Mesenchymal stem cell (in vitro differentiated cells and primary cell): ENCODE measurements at regions not wholly inside any gene's neighbourhood (a gene's known extent, or its start where the extent isn't known, plus 50 kb on each side); places are given as distances from the start of the nearest gene placed in this dataset.

Experiments
- DNase-seq: peaks from one replicate; pipeline ENCODE4 v3.0.0-alpha.2; 2013
- H2AFZ ChIP-seq: one replicate; pipeline ENCODE4 v1.6.1; 2013; ENCODE audit warnings: low read depth, mild to moderate bottlenecking, control low read depth, inconsistent platforms, low read length, moderate library complexity
- H2AK5ac ChIP-seq: 2 replicates; pipeline ENCODE4 v1.6.1; 2013; ENCODE audit warnings: low read length, moderate library complexity, mild to moderate bottlenecking, inconsistent platforms; ENCODE audit not compliant: severe bottlenecking
- H2BK120ac ChIP-seq: one replicate; pipeline ENCODE4 v1.6.1; 2013; ENCODE audit warnings: low read depth, mild to moderate bottlenecking, inconsistent platforms, low read length, moderate library complexity
- H2BK12ac ChIP-seq, 2 experiments: one replicate each; pipeline ENCODE4 v1.6.1; 2013; ENCODE audit warnings: inconsistent platforms in 2 of 2, low read length in 2 of 2, mild to moderate bottlenecking in 2 of 2, moderate library complexity in 2 of 2, control low read depth in 1 of 2
- H2BK15ac ChIP-seq: one replicate; pipeline ENCODE4 v1.6.1; 2013; ENCODE audit warnings: mild to moderate bottlenecking, low read depth, inconsistent platforms; ENCODE audit not compliant: poor library complexity, severe bottlenecking
- H2BK5ac ChIP-seq: 2 replicates; pipeline ENCODE4 v1.6.1; 2013; ENCODE audit warnings: low read depth, mild to moderate bottlenecking, low read length, control low read depth, inconsistent platforms; ENCODE audit not compliant: poor library complexity, severe bottlenecking
- H3K14ac ChIP-seq, 2 experiments: one replicate each; pipeline ENCODE4 v1.6.1; 2013; ENCODE audit warnings: inconsistent platforms in 2 of 2, low read length in 2 of 2, control low read depth in 1 of 2, mild to moderate bottlenecking in 1 of 2, moderate library complexity in 1 of 2
- H3K18ac ChIP-seq, 2 experiments: one replicate each; pipeline ENCODE4 v1.6.1; 2013; ENCODE audit warnings: inconsistent platforms in 2 of 2, low read length in 2 of 2, control low read depth in 1 of 2, low read depth in 1 of 2, mild to moderate bottlenecking in 1 of 2
- H3K23ac ChIP-seq, 2 experiments: one replicate each; pipeline ENCODE4 v1.6.1; 2013; ENCODE audit warnings: inconsistent platforms in 2 of 2, low read length in 2 of 2, mild to moderate bottlenecking in 2 of 2, moderate library complexity in 2 of 2, control low read depth in 1 of 2
- H3K27ac ChIP-seq: 2 replicates; pipeline ENCODE4 v1.5.1; 2013; ENCODE audit warnings: mild to moderate bottlenecking, moderate library complexity, low read length, control low read depth, inconsistent platforms; ENCODE audit not compliant: poor library complexity, severe bottlenecking
- H3K27me3 ChIP-seq, 2 experiments: 2 replicates each; pipeline versions ENCODE4 v1.6.1 to v1.7.0; 2013; ENCODE audit warnings: low read length in 2 of 2, mild to moderate bottlenecking in 2 of 2, moderate library complexity in 2 of 2, control low read depth in 1 of 2, inconsistent platforms in 1 of 2; ENCODE audit not compliant: control insufficient read depth in 1 of 2, insufficient read depth in 1 of 2
- H3K36me3 ChIP-seq, 2 experiments: 2 replicates each; pipeline versions ENCODE4 v1.6.1 to v1.7.0; 2013; ENCODE audit warnings: low read length in 2 of 2, control low read depth in 1 of 2, inconsistent platforms in 1 of 2, low read depth in 1 of 2, mild to moderate bottlenecking in 1 of 2; ENCODE audit not compliant: insufficient read depth in 2 of 2, control insufficient read depth in 1 of 2
- H3K4ac ChIP-seq, 2 experiments: one replicate each; pipeline ENCODE4 v1.6.1; 2013; ENCODE audit warnings: inconsistent platforms in 2 of 2, low read length in 2 of 2, mild to moderate bottlenecking in 2 of 2, moderate library complexity in 2 of 2, control low read depth in 1 of 2, low read depth in 1 of 2
- H3K4me1 ChIP-seq: 2 replicates; pipeline ENCODE4 v1.6.1; 2013; ENCODE audit warnings: low read depth, low read length, control low read depth; ENCODE audit not compliant: control insufficient read depth, insufficient read depth
- H3K4me2 ChIP-seq: 2 replicates; pipeline ENCODE4 v1.6.1; 2013; ENCODE audit warnings: low read length, mild to moderate bottlenecking, inconsistent platforms; ENCODE audit not compliant: poor library complexity, severe bottlenecking
- H3K4me3 ChIP-seq, 2 experiments: 2 replicates each; pipeline versions ENCODE4 v1.5.1 to v1.7.0; 2013; ENCODE audit warnings: low read length in 2 of 2, mild to moderate bottlenecking in 2 of 2, control low read depth in 1 of 2, low read depth in 1 of 2; ENCODE audit not compliant: insufficient read depth in 1 of 2
- H3K79me1 ChIP-seq: replicated peaks from 2 replicates; pipeline ENCODE4 v1.6.1; 2013; ENCODE audit warnings: mild to moderate bottlenecking, control low read depth, low read length, inconsistent platforms; ENCODE audit not compliant: poor library complexity, severe bottlenecking
- H3K9ac ChIP-seq: 2 replicates; pipeline ENCODE4 v1.7.0; 2013; ENCODE audit warnings: mild to moderate bottlenecking, low read length, moderate library complexity
- H3K9me3 ChIP-seq: 2 replicates; pipeline ENCODE4 v1.7.0; 2013; ENCODE audit warnings: mild to moderate bottlenecking, low read length; ENCODE audit not compliant: control insufficient read depth
- H4K8ac ChIP-seq: one replicate; pipeline ENCODE4 v1.6.1; 2013; ENCODE audit warnings: inconsistent platforms, mild to moderate bottlenecking, low read length, moderate library complexity
- H4K91ac ChIP-seq: one replicate; pipeline ENCODE4 v1.6.1; 2013; ENCODE audit warnings: mild to moderate bottlenecking, low read length, inconsistent platforms
- WGBS: methylation state at CpG from one replicate; pipeline ENCODE4 v1.1.7; 2013; ENCODE audit warnings: mixed read lengths; 5-methylcytosine and 5-hydroxymethylcytosine counted together

DNA sequence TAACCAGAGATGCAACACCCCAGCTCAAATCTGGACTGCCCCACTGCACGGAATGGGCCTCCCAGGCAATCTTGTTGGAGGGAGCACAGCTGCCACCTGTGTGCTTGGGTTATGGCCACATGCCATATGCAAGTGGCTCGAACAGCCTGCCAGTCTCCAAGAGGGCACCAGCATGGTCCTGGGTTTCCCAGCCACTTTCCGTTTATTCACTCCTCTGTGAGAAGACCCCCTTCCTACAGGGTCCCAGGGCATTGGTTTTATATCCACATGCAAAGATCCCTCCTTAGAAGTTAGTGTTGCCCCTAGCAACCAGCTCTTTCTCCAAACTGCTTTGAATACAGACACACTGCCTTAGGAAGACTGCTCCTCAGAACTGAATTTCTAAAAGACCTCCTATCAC, 487.8 kb downstream of the BUD13 start:
- no peak overlapping the region for H2BK120ac ChIP-seq
- no peak overlapping the region for H3K23ac ChIP-seq
- no peak overlapping the region for H2BK12ac ChIP-seq
- no peak overlapping the region for H2AFZ ChIP-seq
- no peak overlapping the region for H3K14ac ChIP-seq
- no peak overlapping the region for H2AK5ac ChIP-seq
- H3K9ac ChIP-seq = no peak overlapping the region
- H3K27me3 ChIP-seq = peaks cover 0 to 3% of the 10 kb centered on the region in 2 experiments
- no peak overlapping the region for H2BK15ac ChIP-seq
- H2BK5ac ChIP-seq = no peak overlapping the region
- H3K4ac ChIP-seq = no peak overlapping the region
- no peak overlapping the region for H4K8ac ChIP-seq
- H3K79me1 ChIP-seq = no peaks in the 10 kb centered on the region
- peaks cover 6% of the 10 kb centered on the region for H3K9me3 ChIP-seq
- WGBS = 67% methylated on average over 3 of the region's 3 CpGs
- no peak overlapping the region for H4K91ac ChIP-seq
- H3K27ac ChIP-seq = no peak overlapping the region
- no peak overlapping the region for H3K4me3 ChIP-seq
- no peak overlapping the region for H3K18ac ChIP-seq
- no peak overlapping the region for H3K4me2 ChIP-seq
- H3K36me3 ChIP-seq = no peaks in the 10 kb centered on the region
- DNase-seq = no peak
- H3K4me1 ChIP-seq = no peaks in the 10 kb centered on the region

DNA sequence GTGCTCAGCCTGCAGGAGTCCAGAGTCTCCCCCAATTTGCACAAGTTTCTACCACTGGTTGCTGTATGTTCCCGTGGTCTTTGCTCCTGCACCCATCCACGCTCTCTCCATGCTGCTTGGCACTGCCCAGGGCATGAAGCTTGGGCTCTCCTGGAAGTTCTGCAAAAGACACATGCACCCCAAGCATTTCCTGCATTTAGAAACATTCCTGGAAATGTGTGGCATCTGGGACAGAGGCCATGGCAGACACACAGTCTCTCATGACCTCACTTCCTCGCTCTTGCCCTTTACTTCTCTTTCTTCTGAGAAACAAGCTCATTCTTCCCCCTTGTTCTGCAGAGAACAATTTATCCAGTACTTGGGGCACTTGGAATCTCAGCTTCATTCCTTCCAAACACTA, 489.5 kb downstream of the BUD13 start:
- no peak overlapping the region for H4K8ac ChIP-seq
- no peak overlapping the region for H2BK12ac ChIP-seq
- H3K4me1 ChIP-seq = no peaks in the 10 kb centered on the region
- H2AFZ ChIP-seq = no peak overlapping the region
- H2BK15ac ChIP-seq = no peak overlapping the region
- no peak overlapping the region for H3K4ac ChIP-seq
- 79% methylated on average over 3 of the region's 3 CpGs for WGBS
- no peaks in the 10 kb centered on the region for H3K9me3 ChIP-seq
- H4K91ac ChIP-seq = no peak overlapping the region
- peaks cover 11% of the 10 kb centered on the region in 2 experiments for H3K27me3 ChIP-seq
- H3K4me3 ChIP-seq = no peak overlapping the region
- no peak overlapping the region for H3K4me2 ChIP-seq
- no peak overlapping the region for H2AK5ac ChIP-seq
- no peak overlapping the region for H2BK120ac ChIP-seq
- H3K36me3 ChIP-seq = no peaks in the 10 kb centered on the region
- no peak overlapping the region for H2BK5ac ChIP-seq
- H3K9ac ChIP-seq = no peak overlapping the region
- H3K23ac ChIP-seq = no peak overlapping the region
- no peak overlapping the region for H3K27ac ChIP-seq
- H3K79me1 ChIP-seq = no peaks in the 10 kb centered on the region
- no peak for DNase-seq
- no peak overlapping the region for H3K14ac ChIP-seq
- H3K18ac ChIP-seq = no peak overlapping the region

- no peak overlapping the region for H3K9ac ChIP-seq
- no peak overlapping the region for H2BK15ac ChIP-seq
- no peak overlapping the region for H3K4me3 ChIP-seq
- H3K4me2 ChIP-seq = no peak overlapping the region
- H3K23ac ChIP-seq = no peak overlapping the region
- no peak overlapping the region for H2AK5ac ChIP-seq
- no peaks in the 10 kb centered on the region for H3K4me1 ChIP-seq
- no peak overlapping the region for H2AFZ ChIP-seq
- no peaks in the 10 kb centered on the region for H3K79me1 ChIP-seq
- H3K18ac ChIP-seq = no peak overlapping the region
- no peak overlapping the region for H2BK5ac ChIP-seq
- peaks cover 12 to 18% of the 10 kb centered on the region in 2 experiments for H3K27me3 ChIP-seq
- H2BK120ac ChIP-seq = no peak overlapping the region
- WGBS = 95% methylated on average over 4 of the region's 4 CpGs
- no peak for DNase-seq
- H3K4ac ChIP-seq = no peak overlapping the region
- no peak overlapping the region for H2BK12ac ChIP-seq
- H3K9me3 ChIP-seq = no peaks in the 10 kb centered on the region
- no peak overlapping the region for H4K8ac ChIP-seq
- H3K27ac ChIP-seq = no peak overlapping the region
- H3K36me3 ChIP-seq = no peaks in the 10 kb centered on the region
- no peak overlapping the region for H3K14ac ChIP-seq
- H4K91ac ChIP-seq = no peak overlapping the region
Observed at GRCh38 chr11:116282481-116282880, 490.3 kb downstream of the BUD13 start.

- Histone ChIP-seq H3K36me3 (no peaks in the 10 kb centered on the region), H4K91ac (no peak overlapping the region), H2BK15ac (no peak overlapping the region), H2BK5ac (no peak overlapping the region), H2AFZ (no peak overlapping the region), H2BK120ac (no peak overlapping the region), H3K4ac (no peak overlapping the region), H2AK5ac (no peak overlapping the region), H3K27me3 (peaks cover 12 to 24% of the 10 kb centered on the region in 2 experiments), H3K23ac (no peak overlapping the region), H3K18ac (no peak overlapping the region), H3K9ac (no peak overlapping the region), H3K27ac (no peak overlapping the region), H3K4me1 (peaks cover under 1% of the 10 kb centered on the region), H4K8ac (no peak overlapping the region), H3K4me2 (no peak overlapping the region), H3K79me1 (no peaks in the 10 kb centered on the region), H2BK12ac (no peak overlapping the region), H3K14ac (no peak overlapping the region), H3K4me3 (no peak overlapping the region), H3K9me3 (no peaks in the 10 kb centered on the region)
- DNase-seq = no peak
- WGBS = 85% methylated on average over 11 of the region's 13 CpGs
Observed at GRCh38 chr11:116281173-116282160, 491.3 kb downstream of the BUD13 start.
